H9 (cell line): ENCODE measurements at regions not wholly inside any gene's neighbourhood (a gene's known extent, or its start where the extent isn't known, plus 50 kb on each side); places are given as distances from the start of the nearest gene placed in this dataset.

Source experiments
- DNase-seq: peaks from one replicate; pipeline ENCODE4 v3.0.0-alpha.2; 2017
- H2AFZ ChIP-seq: one replicate; pipeline ENCODE4 v1.6.1; 2013; ENCODE audit warnings: mild to moderate bottlenecking, low read length, control low read depth, moderate library complexity
- H2AK5ac ChIP-seq: 2 replicates; pipeline ENCODE4 v1.6.1; 2013; ENCODE audit warnings: low read length, control low read depth, mixed read lengths; ENCODE audit not compliant: insufficient read length
- H2BK120ac ChIP-seq: one replicate; pipeline ENCODE4 v1.6.1; 2013; ENCODE audit warnings: low read depth, mild to moderate bottlenecking, low read length, control low read depth, inconsistent platforms; ENCODE audit not compliant: poor library complexity, severe bottlenecking
- H2BK12ac ChIP-seq: 2 replicates; pipeline ENCODE4 v1.6.1; 2013; ENCODE audit warnings: low read length, control low read depth, mixed read lengths, low read depth; ENCODE audit not compliant: insufficient read length
- H2BK15ac ChIP-seq: 2 replicates; pipeline ENCODE4 v1.6.1; 2013; ENCODE audit warnings: low read depth, low read length, control low read depth
- H2BK20ac ChIP-seq: one replicate; pipeline ENCODE4 v1.6.1; 2013; ENCODE audit warnings: low read depth, mild to moderate bottlenecking, low read length, control low read depth, inconsistent platforms; ENCODE audit not compliant: poor library complexity, severe bottlenecking
- H2BK5ac ChIP-seq: 2 replicates; pipeline ENCODE4 v1.6.1; 2013; ENCODE audit warnings: low read length, control low read depth, mixed read lengths; ENCODE audit not compliant: insufficient read length
- H3K14ac ChIP-seq: 2 replicates; pipeline ENCODE4 v1.6.1; 2013; ENCODE audit warnings: low read length, control low read depth; ENCODE audit not compliant: insufficient read depth
- H3K18ac ChIP-seq: 2 replicates; pipeline ENCODE4 v1.6.1; 2013; ENCODE audit warnings: low read depth, mild to moderate bottlenecking, mixed read lengths, low read length, control low read depth; ENCODE audit not compliant: insufficient read length
- H3K23ac ChIP-seq: 2 replicates; pipeline ENCODE4 v1.6.1; 2013; ENCODE audit warnings: low read length, control low read depth, mixed read lengths, low read depth; ENCODE audit not compliant: insufficient read length
- H3K23me2 ChIP-seq: 2 replicates; pipeline ENCODE4 v1.6.1; 2013; ENCODE audit warnings: low read depth, mild to moderate bottlenecking, mixed read lengths, low read length, control low read depth; ENCODE audit not compliant: insufficient read length, poor library complexity, severe bottlenecking
- H3K27ac ChIP-seq: 2 replicates; pipeline ENCODE4 v1.5.1; 2013; ENCODE audit warnings: low read length, control low read depth, mixed read lengths, low read depth; ENCODE audit not compliant: insufficient read length
- H3K27me3 ChIP-seq: 2 replicates; pipeline ENCODE4 v1.6.1; 2013; ENCODE audit warnings: low read length, control low read depth, inconsistent platforms; ENCODE audit not compliant: insufficient read depth
- H3K4ac ChIP-seq: 2 replicates; pipeline ENCODE4 v1.6.1; 2013; ENCODE audit warnings: low read depth, mild to moderate bottlenecking, control low read depth, inconsistent platforms, low read length, moderate library complexity
- H3K4me1 ChIP-seq: 2 replicates; pipeline ENCODE4 v1.6.1; 2013; ENCODE audit warnings: low read length, control low read depth, inconsistent platforms; ENCODE audit not compliant: insufficient read depth
- H3K4me2 ChIP-seq: 2 replicates; pipeline ENCODE4 v1.6.1; 2013; ENCODE audit warnings: low read length, control low read depth, mixed read lengths; ENCODE audit not compliant: insufficient read length, insufficient read depth
- H3K56ac ChIP-seq: 2 replicates; pipeline ENCODE4 v1.6.1; 2013; ENCODE audit warnings: low read depth, mild to moderate bottlenecking, mixed read lengths, low read length, control low read depth; ENCODE audit not compliant: insufficient read length
- H3K79me1 ChIP-seq: 2 replicates; pipeline ENCODE4 v1.6.1; 2013; ENCODE audit warnings: low read depth, mild to moderate bottlenecking, moderate library complexity, low read length, control low read depth, inconsistent platforms; ENCODE audit not compliant: insufficient read depth, poor library complexity, severe bottlenecking
- H3K79me2 ChIP-seq: 2 replicates; pipeline ENCODE4 v1.6.1; 2013; ENCODE audit warnings: low read length, control low read depth, inconsistent platforms; ENCODE audit not compliant: insufficient read depth
- H3K9ac ChIP-seq: 2 replicates; pipeline ENCODE4 v1.6.1; 2013; ENCODE audit warnings: low read length, control low read depth, mixed read lengths; ENCODE audit not compliant: insufficient read length; ENCODE audit errors: extremely low read depth
- H3K9me3 ChIP-seq: one replicate; pipeline ENCODE4 v1.6.1; 2013; ENCODE audit warnings: low read depth, low read length, inconsistent platforms; ENCODE audit not compliant: control insufficient read depth
- H3T11ph ChIP-seq: one replicate; pipeline ENCODE4 v1.6.1; 2013; ENCODE audit warnings: mild to moderate bottlenecking, low read length, control low read depth, inconsistent platforms
- H4K20me1 ChIP-seq: one replicate; pipeline ENCODE4 v1.6.1; 2013; ENCODE audit not compliant: control insufficient read depth, insufficient read length, insufficient read depth
- H4K5ac ChIP-seq: 2 replicates; pipeline ENCODE4 v1.6.1; 2013; ENCODE audit warnings: low read depth, mild to moderate bottlenecking, mixed read lengths, low read length, control low read depth; ENCODE audit not compliant: insufficient read length
- H4K8ac ChIP-seq: replicated peaks from 2 replicates; pipeline ENCODE4 v1.6.1; 2013; ENCODE audit warnings: low read length, control low read depth, mixed read lengths, low read depth; ENCODE audit not compliant: insufficient read length
- H4K91ac ChIP-seq: 2 replicates; pipeline ENCODE4 v1.6.1; 2013; ENCODE audit warnings: low read depth, mild to moderate bottlenecking, moderate library complexity, mixed read lengths, low read length, control low read depth; ENCODE audit not compliant: insufficient read length
- H3K27ac Mint-ChIP-seq, 3 experiments: 2 replicates in 2 of 3; 3 replicates in 1 of 3; pipeline ENCODE4 v1.8.0; 2020 to 2021; ENCODE audit warnings: mixed read lengths in 3 of 3, mild to moderate bottlenecking in 1 of 3, moderate library complexity in 1 of 3
- H3K27me3 Mint-ChIP-seq: 2 replicates; pipeline ENCODE4 v1.8.0; 2021; ENCODE audit warnings: low read depth, mild to moderate bottlenecking, moderate library complexity, mixed read lengths
- H3K36me3 Mint-ChIP-seq, 3 experiments: 2 replicates in 2 of 3; 3 replicates in 1 of 3; pipeline ENCODE4 v1.8.0; 2020 to 2021; ENCODE audit warnings: low read depth in 3 of 3, mixed read lengths in 3 of 3; ENCODE audit not compliant: insufficient read depth in 1 of 3
- H3K4me1 Mint-ChIP-seq, 2 experiments: 2 replicates each; pipeline ENCODE4 v1.8.0; 2020; ENCODE audit warnings: mixed read lengths in 2 of 2
- H3K4me3 Mint-ChIP-seq, 2 experiments: 2 replicates in 1 of 2; 3 replicates in 1 of 2; pipeline ENCODE4 v1.8.0; 2020 to 2021; ENCODE audit warnings: mild to moderate bottlenecking in 2 of 2, mixed read lengths in 2 of 2, moderate library complexity in 1 of 2
- H3K9me3 Mint-ChIP-seq, 2 experiments: 2 replicates in 1 of 2; 3 replicates in 1 of 2; pipeline ENCODE4 v1.8.0; 2020; ENCODE audit warnings: mild to moderate bottlenecking in 2 of 2, mixed read lengths in 2 of 2, moderate library complexity in 1 of 2
- CTCF ChIP-seq: fragments of 200-600 bp; sonication (generic); conservative IDR thresholded peaks from 3 replicates; pipeline ENCODE4 v1.8.0; 2021; ENCODE audit warnings: antibody characterized with exemption, mild to moderate bottlenecking
- WGBS: extraction: QIAGEN DNeasy Blood & Tissue Kit; methylation state at CpG from one replicate; pipeline ENCODE4 v1.1.7; 2013; ENCODE audit warnings: missing lambda C conversion rate, low lambda C conversion rate, mixed read lengths; ENCODE audit not compliant: insufficient read length; ENCODE audit errors: extremely low coverage; 5-methylcytosine and 5-hydroxymethylcytosine counted together

GRCh38 chr14:84390010-84390409, 1139.9 kb upstream of the FLRT2 start:
- H3K4me3 Mint-ChIP-seq, result no peak overlapping the region
- H3K4me1 ChIP-seq, result no peaks in the 10 kb centered on the region

More at GRCh38 chr14:84390010-84390409, 1139.9 kb upstream of the FLRT2 start:
- H3K23ac ChIP-seq, result no peak overlapping the region
- no peaks in the 10 kb centered on the region for H3K23me2 ChIP-seq
- H3K27me3 ChIP-seq, result no peaks in the 10 kb centered on the region
- no peak overlapping the region for H2BK120ac ChIP-seq
- H2BK12ac ChIP-seq, result no peak overlapping the region
- no peak overlapping the region for H2AFZ ChIP-seq
- TF ChIP-seq CTCF, result no peak
- H2AK5ac ChIP-seq, result no peak overlapping the region
- no peak overlapping the region for H4K8ac ChIP-seq
- H3K56ac ChIP-seq, result no peak overlapping the region
- WGBS, result no CpG with 5 or more reads among the region's 3 CpGs
- no peak overlapping the region for H2BK20ac ChIP-seq
- no peak overlapping the region for H3K14ac ChIP-seq
- DNase-seq, result no peak
- H3K4me2 ChIP-seq, result no peak overlapping the region
- H3T11ph ChIP-seq, result no peak overlapping the region
- H4K5ac ChIP-seq, result no peak overlapping the region
- Mint-ChIP-seq H3K27ac (no peak overlapping the region), H3K4me1 (peaks cover 4 to 5% of the 10 kb centered on the region in 2 experiments; a peak in 3 of 4 replicates), H3K36me3 (no peaks in the 10 kb centered on the region), H3K9me3 (peaks cover 0 to 5% of the 10 kb centered on the region in 2 experiments; a peak in 2 of 5 replicates), H3K27me3 (no peaks in the 10 kb centered on the region)
- no peaks in the 10 kb centered on the region for H3K79me2 ChIP-seq
- H3K4ac ChIP-seq, result no peak overlapping the region
- no peak overlapping the region for H2BK15ac ChIP-seq
- no peak overlapping the region for H4K91ac ChIP-seq
- H3K79me1 ChIP-seq, result no peaks in the 10 kb centered on the region
- no peak overlapping the region for H3K27ac ChIP-seq
- H3K9me3 ChIP-seq, result no peaks in the 10 kb centered on the region
- no peak overlapping the region for H3K9ac ChIP-seq
- no peaks in the 10 kb centered on the region for H4K20me1 ChIP-seq
- no peak overlapping the region for H3K18ac ChIP-seq
- no peak overlapping the region for H2BK5ac ChIP-seq
